BJ (cell line): ENCODE measurements at regions not wholly inside any gene's neighbourhood (a gene's known extent, or its start where the extent isn't known, plus 50 kb on each side); places are given as distances from the start of the nearest gene placed in this dataset.

ENCODE experiments used
- CTCF ChIA-PET: fragments of 350-600 bp; formaldehyde crosslinking; extraction: SDS; loops from one replicate; lab custom pipeline; 2021; ENCODE audit warnings: antibody characterized with exemption, inconsistent platforms; lab: Yijun Ruan, JAX
- POLR2A ChIA-PET: fragments of 300-600 bp; sonication (Branson Sonifier 250); formaldehyde crosslinking; extraction: SDS; loops from one replicate; lab custom pipeline; 2021; ENCODE audit warnings: antibody characterized with exemption; lab: Charles Lee
- DNase-seq: peaks from one replicate; pipeline ENCODE4 v3.0.0-alpha.2; 2011; ENCODE audit warnings: low read depth
- H3K27me3 ChIP-seq: 2 replicates; pipeline ENCODE4 v1.6.0; 2011; ENCODE audit warnings: low read length; ENCODE audit not compliant: control insufficient read depth, insufficient read depth
- H3K36me3 ChIP-seq: 2 replicates; pipeline ENCODE4 v1.5.1; 2011; ENCODE audit warnings: low read length; ENCODE audit not compliant: control insufficient read depth, insufficient read depth
- H3K4me3 ChIP-seq: 2 replicates; pipeline ENCODE4 v1.5.1; 2011; ENCODE audit warnings: low read depth, mild to moderate bottlenecking, control low read depth, low read length
- CTCF ChIP-seq: IDR thresholded peaks from 2 replicates; pipeline ENCODE4 v1.5.1; 2011; ENCODE audit warnings: low read depth, mild to moderate bottlenecking, control low read depth, inconsistent platforms, low read length, moderate library complexity; ENCODE audit not compliant: insufficient read depth

- CTCF ChIA-PET: interaction anchor here (1.0 to 1.2 kb wide), 2 partner anchors 10 to 136 kb away, joined by 3 to 4 read pairs; no protein-coding TSS in a partner anchor
- Histone ChIP-seq H3K36me3 (no peaks in the 10 kb centered on the region), H3K27me3 (no peaks in the 10 kb centered on the region), H3K4me3 (no peak overlapping the region)
- no peak for TF ChIP-seq CTCF
- DNase-seq: no peak
- POLR2A ChIA-PET: no interaction called here
These were observed 149.3 kb upstream of the MTAP start for GRCh38 chr9:21653091-21653490.

- H3K27me3 ChIP-seq: no peaks in the 10 kb centered on the region
- TF ChIP-seq CTCF: no peak
- ChIA-PET POLR2A (no interaction called here), CTCF (interaction anchor here (1.4 kb wide), 1 partner anchor 9 kb away, joined by 3 read pairs; no protein-coding TSS in a partner anchor)
- no peak for DNase-seq
- no peaks in the 10 kb centered on the region for H3K36me3 ChIP-seq
- H3K4me3 ChIP-seq: no peak overlapping the region
These were observed 148.8 kb upstream of the MTAP start for GRCh38 chr9:21653589-21653988.

GRCh38 chr9:21656776-21657674 lies 145.4 kb upstream of the MTAP start:
- no peak for DNase-seq
- POLR2A ChIA-PET: no interaction called here
- no peak for TF ChIP-seq CTCF
- Histone ChIP-seq H3K27me3 (no peaks in the 10 kb centered on the region), H3K36me3 (no peaks in the 10 kb centered on the region), H3K4me3 (no peak overlapping the region)
- CTCF ChIA-PET: interaction anchor here (0.6 to 1.1 kb wide), 2 partner anchors 9 to 22 kb away, joined by 3 read pairs; no protein-coding TSS in a partner anchor

GRCh38 chr9:21657966-21658667 lies 144.3 kb upstream of the MTAP start:
- H3K4me3 ChIP-seq: no peak overlapping the region
- DNase-seq: no peak
- CTCF ChIA-PET: no interaction called here

More at GRCh38 chr9:21657966-21658667, 144.3 kb upstream of the MTAP start:
- H3K36me3 ChIP-seq: no peaks in the 10 kb centered on the region
- TF ChIP-seq CTCF: no peak
- POLR2A ChIA-PET: no interaction called here
- H3K27me3 ChIP-seq: no peaks in the 10 kb centered on the region
